Panc1 (cell line): ENCODE measurements at regions not wholly inside any gene's neighbourhood (a gene's known extent, or its start where the extent isn't known, plus 50 kb on each side); places are given as distances from the start of the nearest gene placed in this dataset.

Source experiments
- ATAC-seq: fragments of 200-7000 bp; cut with Tn5 transposase; 2 replicates; pipeline ENCODE4 v1.9.1; 2020; ENCODE audit warnings: mild to moderate bottlenecking, moderate library complexity
- BruUV-seq: library from RNA; stranded (reverse); fragments of 400-500 nt; replicated peaks from 2 replicates; lab custom pipeline; 2021; lab: Mats Ljungman, UMichigan
- CTCF ChIA-PET: fragments of 300-600 bp; sonication (Branson Sonifier 250); formaldehyde crosslinking; loops from one replicate; lab custom pipeline; 2022; ENCODE audit warnings: antibody characterized with exemption; lab: Charles Lee
- POLR2A ChIA-PET: fragments of 300-600 bp; sonication (Branson Sonifier 250); formaldehyde crosslinking; loops from one replicate; lab custom pipeline; 2022; ENCODE audit warnings: antibody characterized with exemption; lab: Charles Lee
- DNase-seq: peaks from one replicate; pipeline ENCODE4 v3.0.0-alpha.2; 2010; ENCODE audit warnings: low read depth, low spot score
- H3K27ac ChIP-seq: 2 replicates; pipeline ENCODE4 v1.5.1; 2011; ENCODE audit warnings: mild to moderate bottlenecking, low read length, inconsistent platforms
- H3K27me3 ChIP-seq: fragments of 200-500 bp; sonication (Bioruptor generic); 2 replicates; pipeline ENCODE4 v1.6.0; 2014; ENCODE audit warnings: low read length, inconsistent platforms; ENCODE audit not compliant: control insufficient read depth, insufficient read depth
- H3K36me3 ChIP-seq: fragments of 200-500 bp; sonication (Bioruptor generic); 2 replicates; pipeline ENCODE4 v1.5.1; 2014; ENCODE audit warnings: inconsistent platforms, mild to moderate bottlenecking, low read length, moderate library complexity; ENCODE audit not compliant: control insufficient read depth, insufficient read depth
- H3K4me1 ChIP-seq: 2 replicates; pipeline ENCODE4 v1.5.1; 2011; ENCODE audit warnings: inconsistent platforms, mild to moderate bottlenecking, low read length, moderate library complexity; ENCODE audit not compliant: control insufficient read depth, insufficient read depth
- H3K4me3 ChIP-seq, 2 experiments: 2 replicates each; pipeline ENCODE4 v1.5.1; 2011 to 2012; ENCODE audit warnings: low read depth in 2 of 2, low read length in 2 of 2, mild to moderate bottlenecking in 2 of 2, inconsistent platforms in 1 of 2, moderate library complexity in 1 of 2
- H3K9me3 ChIP-seq: fragments of 200-500 bp; sonication (Bioruptor generic); 2 replicates; pipeline ENCODE4 v1.5.1; 2014; ENCODE audit warnings: low read depth, mild to moderate bottlenecking, inconsistent platforms, low read length, moderate library complexity; ENCODE audit not compliant: control insufficient read depth, insufficient read depth
- CTCF ChIP-seq: fragments of 450-650 bp; IDR thresholded peaks from 2 replicates; pipeline ENCODE4 v1.5.1; 2017; ENCODE audit warnings: mild to moderate bottlenecking
- POLR2AphosphoS5 ChIP-seq: IDR thresholded peaks from 2 replicates; pipeline ENCODE4 v1.6.1; 2012; ENCODE audit warnings: mild to moderate bottlenecking, low read depth, low read length, moderate library complexity
- REST ChIP-seq, 2 experiments: IDR thresholded peaks; 2 replicates each; pipeline ENCODE4 v1.6.1; 2011 to 2012; ENCODE audit warnings: low read depth in 2 of 2, control low read depth in 1 of 2, low read length in 1 of 2, mild to moderate bottlenecking in 1 of 2, moderate library complexity in 1 of 2; ENCODE audit not compliant: insufficient read depth in 1 of 2
- SIN3A ChIP-seq: IDR thresholded peaks from 2 replicates; pipeline ENCODE4 v1.6.1; 2012; ENCODE audit warnings: low read depth, mild to moderate bottlenecking, low read length, moderate library complexity, borderline replicate concordance; ENCODE audit not compliant: insufficient read depth
- TCF7L2 ChIP-seq: IDR thresholded peaks from 2 replicates; pipeline ENCODE4 v1.6.1; 2011; ENCODE audit warnings: mild to moderate bottlenecking, low read depth, low read length, inconsistent platforms
- in situ Hi-C: cut with HindIII; loops from 2 replicates; pipeline ENCODE4 v1.10.0; 2016; ENCODE audit warnings: low sequenced_read_pairs, low pct_unique_long_range_greater_than_20kb
- intact Hi-C: fragments of 100-400 bp; cut with micrococcal nuclease; formaldehyde crosslinking; loops from one replicate; pipeline ENCODE4 v1.10.0; 2022; ENCODE audit not compliant: unreplicated experiment

- POLR2A ChIA-PET: no interaction called here
- Histone ChIP-seq H3K36me3 (no peaks in the 10 kb centered on the region), H3K9me3 (no peaks in the 10 kb centered on the region), H3K27me3 (no peaks in the 10 kb centered on the region; the same call in 1 of the 2 replicates), H3K4me1 (no peaks in the 10 kb centered on the region), H3K27ac (no peak overlapping the region), H3K4me3 (no peak overlapping the region)
- in situ Hi-C loops: no loop called here
- BruUV-seq: no TSS peak
- no peak for ATAC-seq
- intact Hi-C loops: no loop called here
- DNase-seq: no peak
- TF ChIP-seq SIN3A: no peak
- no peak for TF ChIP-seq REST (IDR thresholded peaks at IDR 0.05; ENCODE audit: insufficient read depth in 1 of 2, low read depth in 2 of 2, low read length in 1 of 2)
- TF ChIP-seq POLR2AphosphoS5: no peak
- CTCF ChIA-PET: no interaction called here
Observed at GRCh38 chr22:27133019-27133431, 475.6 kb downstream of the MIAT start.

GRCh38 chr22:27133681-27134314, 476.4 kb downstream of the MIAT start:
- in situ Hi-C loops: no loop called here
- Histone ChIP-seq H3K36me3 (no peaks in the 10 kb centered on the region), H3K27ac (no peak overlapping the region), H3K4me3 (no peak overlapping the region), H3K27me3 (no peaks in the 10 kb centered on the region; the same call in 1 of the 2 replicates), H3K4me1 (no peaks in the 10 kb centered on the region), H3K9me3 (no peaks in the 10 kb centered on the region)
- intact Hi-C loops: no loop called here
- BruUV-seq: no TSS peak
- DNase-seq: no peak
- CTCF ChIA-PET: no interaction called here
- no peak for ATAC-seq
- POLR2A ChIA-PET: interaction anchor here (0.6 kb wide), 1 partner anchor 111 kb away, joined by 3 read pairs; no protein-coding TSS in a partner anchor
- TF ChIP-seq TCF7L2 (no peak), CTCF (no peak), POLR2AphosphoS5 (no peak)

- in situ Hi-C loops: no loop called here
- H3K9me3 ChIP-seq: no peaks in the 10 kb centered on the region
- ChIA-PET POLR2A (no interaction called here), CTCF (interaction anchor here (0.9 kb wide), 1 partner anchor 13 kb away, joined by 3 read pairs; no protein-coding TSS in a partner anchor)
- no TSS peak for BruUV-seq
- ATAC-seq: no peak
- no peaks in the 10 kb centered on the region for H3K4me1 ChIP-seq
- H3K27ac ChIP-seq: no peak overlapping the region
- H3K36me3 ChIP-seq: no peaks in the 10 kb centered on the region
- DNase-seq: no peak
- TF ChIP-seq CTCF: no peak
- no peak for TF ChIP-seq REST (IDR thresholded peaks at IDR 0.05; ENCODE audit: insufficient read depth in 1 of 2, low read depth in 2 of 2, low read length in 1 of 2)
- TF ChIP-seq TCF7L2: no peak
- no peak for TF ChIP-seq POLR2AphosphoS5
- no peak for TF ChIP-seq SIN3A
- no peak overlapping the region for H3K4me3 ChIP-seq
- H3K27me3 ChIP-seq: no peaks in the 10 kb centered on the region; the same call in 1 of the 2 replicates
- intact Hi-C loops: no loop called here
Observed at GRCh38 chr22:27134315-27134701, 476.9 kb downstream of the MIAT start.
